ENCODE measurements at regions not wholly inside any gene's neighbourhood (a gene's known extent, or its start where the extent isn't known, plus 50 kb on each side); places are given as distances from the start of the nearest gene placed in this dataset.
A peak's percentile ranks its signal among the peaks of the same experiment; 100 is the strongest.

DNA sequence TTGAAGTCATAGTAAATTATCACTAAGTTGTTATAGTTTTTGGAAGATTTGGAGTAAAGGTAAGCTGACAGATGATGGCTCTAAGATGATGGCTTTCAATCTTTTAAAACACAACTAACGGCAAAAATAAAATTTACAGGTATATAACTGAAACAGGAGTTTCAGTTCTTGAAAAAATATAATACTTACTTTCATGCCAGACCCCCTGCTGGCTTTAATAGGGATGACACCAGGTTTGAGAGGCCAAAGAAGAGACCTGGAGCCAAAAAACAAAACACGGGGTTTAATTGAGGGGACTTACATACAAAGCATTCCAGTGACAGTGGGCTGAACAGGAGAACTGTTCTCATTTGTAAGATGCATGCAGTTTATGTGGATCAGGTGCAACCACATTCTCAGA lies 301.7 kb upstream of the PCSK5 start:
- Histone ChIP-seq H3K79me1 (ENCODE audit: low read depth in 1 of 2, low read length in 2 of 2) (no peaks in the 10 kb centered on the region), H4K20me1 (ENCODE audit: insufficient read depth, low read length) (no peaks in the 10 kb centered on the region), H3K4me1 (ENCODE audit: control insufficient read depth, insufficient read depth, low read length) (no peaks in the 10 kb centered on the region), H3K23ac (ENCODE audit: low read depth, low read length) (no peak overlapping the region), H3K56ac (ENCODE audit: extremely low read depth, insufficient read depth, low read length) (no peak overlapping the region), H4K8ac (ENCODE audit: low read depth in 2 of 2, low read length in 2 of 2) (no peak overlapping the region), H3K4me2 (ENCODE audit: low read depth, low read length) (no peak overlapping the region), H3K27ac (ENCODE audit: insufficient read depth, low read length) (no peak overlapping the region), H2BK120ac (ENCODE audit: low read depth, low read length) (no peak overlapping the region), H3K9me1 (ENCODE audit: insufficient read depth, low read length) (no peaks in the 10 kb centered on the region), H3K4ac (ENCODE audit: low read depth, low read length) (no peak overlapping the region), H3K9ac (ENCODE audit: low read depth, low read length) (no peak overlapping the region), H3K36me3 (ENCODE audit: control insufficient read depth, insufficient read depth, low read length) (no peaks in the 10 kb centered on the region), H2AFZ (replicated peaks; ENCODE audit: low read length, poor library complexity) (no peak overlapping the region), H4K5ac (ENCODE audit: low read depth, low read length) (no peak overlapping the region), H2BK20ac (ENCODE audit: low read depth, low read length) (no peak overlapping the region), H3K27me3 (ENCODE audit: control insufficient read depth, insufficient read depth, low read length) (no peaks in the 10 kb centered on the region), H3K14ac (replicated peaks; ENCODE audit: low read depth, low read length) (no peak overlapping the region), H4K91ac (ENCODE audit: insufficient read depth, low read depth, low read length) (no peak overlapping the region), H3K4me3 (ENCODE audit: insufficient read depth, low read depth, low read length) (no peak overlapping the region), H2BK5ac (ENCODE audit: low read depth, low read length, poor library complexity, severe bottlenecking) (no peak overlapping the region), H2BK15ac (ENCODE audit: low read depth, low read length) (no peak overlapping the region), H3K18ac (ENCODE audit: low read depth, low read length) (no peak overlapping the region), H3K9me3 (ENCODE audit: control insufficient read depth, insufficient read depth, low read length) (no peaks in the 10 kb centered on the region), H2AK9ac (replicated peaks; ENCODE audit: low read depth, low read length, poor library complexity) (no peak overlapping the region), H2AK5ac (ENCODE audit: low read depth, low read length) (no peak overlapping the region)
- dilution Hi-C loops (cut with HindIII; ENCODE audit: low sequenced_read_pairs, unreplicated experiment) (no loop called here), intact Hi-C loops (cut with micrococcal nuclease) (no loop called here), in situ Hi-C loops (cut with MboI; ENCODE audit: low sequenced_read_pairs) (no loop called here)
- WGBS, 2 experiments (ENCODE audit: extremely low coverage in 2 of 2, insufficient read length in 1 of 2): no CpG with 5 or more reads among the region's 2 CpGs
- DNase-seq: no peak
- TF ChIP-seq, protein P1, sequence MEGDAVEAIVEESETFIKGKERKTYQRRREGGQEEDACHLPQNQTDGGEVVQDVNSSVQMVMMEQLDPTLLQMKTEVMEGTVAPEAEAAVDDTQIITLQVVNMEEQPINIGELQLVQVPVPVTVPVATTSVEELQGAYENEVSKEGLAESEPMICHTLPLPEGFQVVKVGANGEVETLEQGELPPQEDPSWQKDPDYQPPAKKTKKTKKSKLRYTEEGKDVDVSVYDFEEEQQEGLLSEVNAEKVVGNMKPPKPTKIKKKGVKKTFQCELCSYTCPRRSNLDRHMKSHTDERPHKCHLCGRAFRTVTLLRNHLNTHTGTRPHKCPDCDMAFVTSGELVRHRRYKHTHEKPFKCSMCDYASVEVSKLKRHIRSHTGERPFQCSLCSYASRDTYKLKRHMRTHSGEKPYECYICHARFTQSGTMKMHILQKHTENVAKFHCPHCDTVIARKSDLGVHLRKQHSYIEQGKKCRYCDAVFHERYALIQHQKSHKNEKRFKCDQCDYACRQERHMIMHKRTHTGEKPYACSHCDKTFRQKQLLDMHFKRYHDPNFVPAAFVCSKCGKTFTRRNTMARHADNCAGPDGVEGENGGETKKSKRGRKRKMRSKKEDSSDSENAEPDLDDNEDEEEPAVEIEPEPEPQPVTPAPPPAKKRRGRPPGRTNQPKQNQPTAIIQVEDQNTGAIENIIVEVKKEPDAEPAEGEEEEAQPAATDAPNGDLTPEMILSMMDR (conservative IDR thresholded peaks at IDR 0.05; ENCODE audit: low read depth, low read length): 0 out of 2 replicates have a peak, but pooled peaks have one; percentile 4
- no peak for TF ChIP-seq MXI1 (IDR thresholded peaks at IDR 0.05; ENCODE audit: borderline replicate concordance, low read depth, low read length)
- POLR2A ChIA-PET (ENCODE audit: unreplicated experiment): no interaction called here
- BruUV-seq (replicated peaks): no TSS peak
- no peak for ATAC-seq (ENCODE audit: low read depth)
- CTCF ChIA-PET: no interaction called here
